Panc1 (cell line): ENCODE measurements at regions not wholly inside any gene's neighbourhood (a gene's known extent, or its start where the extent isn't known, plus 50 kb on each side); places are given as distances from the start of the nearest gene placed in this dataset.

Source experiments
- ATAC-seq: fragments of 200-7000 bp; cut with Tn5 transposase; 2 replicates; pipeline ENCODE4 v1.9.1; 2020; ENCODE audit warnings: mild to moderate bottlenecking, moderate library complexity
- BruUV-seq: library from RNA; stranded (reverse); fragments of 400-500 nt; replicated peaks from 2 replicates; lab custom pipeline; 2021; lab: Mats Ljungman, UMichigan
- CTCF ChIA-PET: fragments of 300-600 bp; sonication (Branson Sonifier 250); formaldehyde crosslinking; loops from one replicate; lab custom pipeline; 2022; ENCODE audit warnings: antibody characterized with exemption; lab: Charles Lee
- POLR2A ChIA-PET: fragments of 300-600 bp; sonication (Branson Sonifier 250); formaldehyde crosslinking; loops from one replicate; lab custom pipeline; 2022; ENCODE audit warnings: antibody characterized with exemption; lab: Charles Lee
- DNase-seq: peaks from one replicate; pipeline ENCODE4 v3.0.0-alpha.2; 2010; ENCODE audit warnings: low read depth, low spot score
- H3K27ac ChIP-seq: 2 replicates; pipeline ENCODE4 v1.5.1; 2011; ENCODE audit warnings: mild to moderate bottlenecking, low read length, inconsistent platforms
- H3K27me3 ChIP-seq: fragments of 200-500 bp; sonication (Bioruptor generic); 2 replicates; pipeline ENCODE4 v1.6.0; 2014; ENCODE audit warnings: low read length, inconsistent platforms; ENCODE audit not compliant: control insufficient read depth, insufficient read depth
- H3K36me3 ChIP-seq: fragments of 200-500 bp; sonication (Bioruptor generic); 2 replicates; pipeline ENCODE4 v1.5.1; 2014; ENCODE audit warnings: inconsistent platforms, mild to moderate bottlenecking, low read length, moderate library complexity; ENCODE audit not compliant: control insufficient read depth, insufficient read depth
- H3K4me1 ChIP-seq: 2 replicates; pipeline ENCODE4 v1.5.1; 2011; ENCODE audit warnings: inconsistent platforms, mild to moderate bottlenecking, low read length, moderate library complexity; ENCODE audit not compliant: control insufficient read depth, insufficient read depth
- H3K4me3 ChIP-seq, 2 experiments: 2 replicates each; pipeline ENCODE4 v1.5.1; 2011 to 2012; ENCODE audit warnings: low read depth in 2 of 2, low read length in 2 of 2, mild to moderate bottlenecking in 2 of 2, inconsistent platforms in 1 of 2, moderate library complexity in 1 of 2
- H3K9me3 ChIP-seq: fragments of 200-500 bp; sonication (Bioruptor generic); 2 replicates; pipeline ENCODE4 v1.5.1; 2014; ENCODE audit warnings: low read depth, mild to moderate bottlenecking, inconsistent platforms, low read length, moderate library complexity; ENCODE audit not compliant: control insufficient read depth, insufficient read depth
- CTCF ChIP-seq: fragments of 450-650 bp; IDR thresholded peaks from 2 replicates; pipeline ENCODE4 v1.5.1; 2017; ENCODE audit warnings: mild to moderate bottlenecking
- POLR2AphosphoS5 ChIP-seq: IDR thresholded peaks from 2 replicates; pipeline ENCODE4 v1.6.1; 2012; ENCODE audit warnings: mild to moderate bottlenecking, low read depth, low read length, moderate library complexity
- REST ChIP-seq, 2 experiments: IDR thresholded peaks; 2 replicates each; pipeline ENCODE4 v1.6.1; 2011 to 2012; ENCODE audit warnings: low read depth in 2 of 2, control low read depth in 1 of 2, low read length in 1 of 2, mild to moderate bottlenecking in 1 of 2, moderate library complexity in 1 of 2; ENCODE audit not compliant: insufficient read depth in 1 of 2
- SIN3A ChIP-seq: IDR thresholded peaks from 2 replicates; pipeline ENCODE4 v1.6.1; 2012; ENCODE audit warnings: low read depth, mild to moderate bottlenecking, low read length, moderate library complexity, borderline replicate concordance; ENCODE audit not compliant: insufficient read depth
- TCF7L2 ChIP-seq: IDR thresholded peaks from 2 replicates; pipeline ENCODE4 v1.6.1; 2011; ENCODE audit warnings: mild to moderate bottlenecking, low read depth, low read length, inconsistent platforms
- in situ Hi-C: cut with HindIII; loops from 2 replicates; pipeline ENCODE4 v1.10.0; 2016; ENCODE audit warnings: low sequenced_read_pairs, low pct_unique_long_range_greater_than_20kb
- intact Hi-C: fragments of 100-400 bp; cut with micrococcal nuclease; formaldehyde crosslinking; loops from one replicate; pipeline ENCODE4 v1.10.0; 2022; ENCODE audit not compliant: unreplicated experiment

GRCh38 chr5:119726544-119726943 is 97.2 kb downstream of the FAM170A start:
- Histone ChIP-seq H3K4me3 (no peak overlapping the region), H3K27me3 (no peaks in the 10 kb centered on the region), H3K9me3 (no peaks in the 10 kb centered on the region), H3K36me3 (no peaks in the 10 kb centered on the region), H3K4me1 (no peaks in the 10 kb centered on the region), H3K27ac (no peak overlapping the region)
- no TSS peak for BruUV-seq
- in situ Hi-C loops, result no loop called here
- ChIA-PET CTCF (no interaction called here), POLR2A (no interaction called here)
- TF ChIP-seq CTCF, result no peak
- TF ChIP-seq POLR2AphosphoS5, result no peak
- no peak for TF ChIP-seq SIN3A
- TF ChIP-seq REST (IDR thresholded peaks at IDR 0.05; ENCODE audit: insufficient read depth in 1 of 2, low read depth in 2 of 2, low read length in 1 of 2), result no peak
- TF ChIP-seq TCF7L2, result no peak
- intact Hi-C loops, result no loop called here
- DNase-seq, result no peak
- ATAC-seq, result no peak

- H3K27me3 ChIP-seq, result no peaks in the 10 kb centered on the region; the same call in 1 of the 2 replicates
- intact Hi-C loops, result loop anchor here (5.0 kb wide), 1 partner anchor 268 kb away; no protein-coding TSS in a partner anchor
- no TSS peak for BruUV-seq
- no peaks in the 10 kb centered on the region for H3K36me3 ChIP-seq
- in situ Hi-C loops, result no loop called here
- no peak overlapping the region for H3K27ac ChIP-seq
- DNase-seq, result no peak
- ATAC-seq, result no peak
- no peaks in the 10 kb centered on the region for H3K4me1 ChIP-seq
- POLR2A ChIA-PET, result no interaction called here
- TF ChIP-seq REST (IDR thresholded peaks at IDR 0.05; ENCODE audit: insufficient read depth in 1 of 2, low read depth in 2 of 2, low read length in 1 of 2) (no peak), SIN3A (no peak), TCF7L2 (no peak), CTCF (no peak), POLR2AphosphoS5 (no peak)
- H3K4me3 ChIP-seq, result no peak overlapping the region
- no peaks in the 10 kb centered on the region for H3K9me3 ChIP-seq
- CTCF ChIA-PET, result no interaction called here
Measured at GRCh38 chr5:119740225-119740624, 110.9 kb downstream of the FAM170A start.
